GM23338 (cell line): ENCODE measurements at regions not wholly inside any gene's neighbourhood (a gene's known extent, or its start where the extent isn't known, plus 50 kb on each side); places are given as distances from the start of the nearest gene placed in this dataset.

Experiments used
- ATAC-seq: fragments of 200-7000 bp; cut with Tn5 transposase; 3 replicates; pipeline ENCODE4 v1.9.1; 2020
- DNase-seq: peaks from one replicate; pipeline ENCODE4 v3.0.0-alpha.2; 2015; ENCODE audit warnings: low spot score
- H2AFZ ChIP-seq: fragments of 200-600 bp; sonication (generic); 2 replicates; pipeline ENCODE4 v1.8.0; 2016; ENCODE audit warnings: antibody characterized with exemption, mild to moderate bottlenecking, moderate library complexity
- H3F3A ChIP-seq: fragments of 200-600 bp; sonication (generic); replicated peaks from 2 replicates; pipeline ENCODE4 v1.8.0; 2017; ENCODE audit warnings: antibody characterized with exemption, mixed run types, low read depth
- H3K27ac ChIP-seq: fragments of 200-600 bp; sonication (generic); 2 replicates; pipeline ENCODE4 v1.6.1; 2016; ENCODE audit warnings: low read depth
- H3K27me3 ChIP-seq: fragments of 200-600 bp; sonication (generic); 2 replicates; pipeline ENCODE4 v1.8.0; 2016; ENCODE audit warnings: mild to moderate bottlenecking, mixed run types, moderate library complexity; ENCODE audit not compliant: insufficient read depth
- H3K36me3 ChIP-seq: fragments of 200-600 bp; sonication (generic); 2 replicates; pipeline ENCODE4 v1.8.0; 2016; ENCODE audit warnings: mild to moderate bottlenecking; ENCODE audit not compliant: insufficient read depth
- H3K4me1 ChIP-seq: fragments of 200-600 bp; sonication (generic); 2 replicates; pipeline ENCODE4 v1.8.0; 2016; ENCODE audit warnings: mild to moderate bottlenecking, moderate library complexity; ENCODE audit not compliant: insufficient read depth
- H3K4me2 ChIP-seq: fragments of 200-600 bp; sonication (generic); 2 replicates; pipeline ENCODE4 v1.7.1; 2017; ENCODE audit warnings: mixed run types
- H3K4me3 ChIP-seq: fragments of 200-600 bp; sonication (generic); 2 replicates; pipeline ENCODE4 v1.6.1; 2016; ENCODE audit warnings: mixed run types
- H3K79me2 ChIP-seq: fragments of 200-600 bp; sonication (generic); replicated peaks from 2 replicates; pipeline ENCODE4 v1.8.0; 2017; ENCODE audit warnings: mild to moderate bottlenecking; ENCODE audit not compliant: insufficient read depth
- H3K9me2 ChIP-seq: fragments of 200-600 bp; sonication (generic); 2 replicates; pipeline ENCODE4 v1.8.0; 2017; ENCODE audit not compliant: insufficient read depth
- H4K20me1 ChIP-seq: fragments of 200-600 bp; sonication (generic); replicated peaks from 2 replicates; pipeline ENCODE4 v1.8.0; 2017; ENCODE audit warnings: mild to moderate bottlenecking; ENCODE audit not compliant: insufficient read depth
- H3K27ac Mint-ChIP-seq: 2 replicates; pipeline ENCODE4 v1.8.0; 2020; ENCODE audit warnings: inconsistent platforms, mild to moderate bottlenecking, moderate library complexity, mixed read lengths
- H3K27me3 Mint-ChIP-seq: 3 replicates; pipeline ENCODE4 v1.8.0; 2022; ENCODE audit warnings: low read depth, mild to moderate bottlenecking, moderate library complexity, mixed read lengths, inconsistent platforms; ENCODE audit not compliant: insufficient read depth, poor library complexity
- H3K36me3 Mint-ChIP-seq: 3 replicates; pipeline ENCODE4 v1.8.0; 2021; ENCODE audit warnings: low read depth, mild to moderate bottlenecking, inconsistent platforms, moderate library complexity, mixed read lengths
- H3K4me1 Mint-ChIP-seq: 3 replicates; pipeline ENCODE4 v1.8.0; 2020; ENCODE audit warnings: mild to moderate bottlenecking, inconsistent platforms, mixed read lengths
- H3K4me3 Mint-ChIP-seq: 3 replicates; pipeline ENCODE4 v1.8.0; 2021; ENCODE audit warnings: moderate library complexity, mild to moderate bottlenecking, inconsistent platforms, mixed read lengths
- H3K9me3 Mint-ChIP-seq: 3 replicates; pipeline ENCODE4 v1.8.0; 2020; ENCODE audit warnings: moderate library complexity, mild to moderate bottlenecking, inconsistent platforms, mixed read lengths
- EZH2 ChIP-seq: fragments of 200-600 bp; sonication (generic); IDR thresholded peaks from one replicate; pipeline ENCODE4 v1.8.0; 2017; ENCODE audit warnings: antibody characterized with exemption, mild to moderate bottlenecking, low read depth; ENCODE audit not compliant: unreplicated experiment
- EZH2phosphoT487 ChIP-seq: fragments of 200-600 bp; sonication (generic); IDR thresholded peaks from one replicate; pipeline ENCODE4 v1.8.1; 2018; ENCODE audit warnings: antibody characterized with exemption; ENCODE audit not compliant: unreplicated experiment
- JUNB ChIP-seq: IDR thresholded peaks from one replicate; pipeline ENCODE4 v1.6.1; 2016; ENCODE audit warnings: antibody characterized with exemption; ENCODE audit not compliant: unreplicated experiment
- NANOG ChIP-seq: IDR thresholded peaks from 2 replicates; pipeline ENCODE4 v1.6.1; 2016; ENCODE audit warnings: antibody characterized with exemption, borderline replicate concordance
- POLR2AphosphoS5 ChIP-seq: IDR thresholded peaks from 2 replicates; pipeline ENCODE4 v1.6.1; 2016; ENCODE audit warnings: antibody characterized with exemption, low read depth
- STAT1 ChIP-seq: IDR thresholded peaks from one replicate; pipeline ENCODE4 v1.6.1; 2016; ENCODE audit warnings: antibody characterized with exemption; ENCODE audit not compliant: unreplicated experiment
- ZNF114 ChIP-seq: fragments of 250-450 bp; sonication (Bioruptor Pico); IDR thresholded peaks from 2 replicates; pipeline ENCODE4 v1.5.0; 2020; ENCODE audit warnings: mild to moderate bottlenecking, moderate library complexity
- ZNF331 ChIP-seq: fragments of 250-450 bp; sonication (Bioruptor Pico); IDR thresholded peaks from 2 replicates; pipeline ENCODE4 v1.5.0; 2020; ENCODE audit warnings: low read depth, mild to moderate bottlenecking, moderate library complexity
- TF ChIP-seq, protein P1 (sequence below): IDR thresholded peaks from one replicate; pipeline ENCODE4 v1.6.1; 2018; ENCODE audit warnings: antibody characterized with exemption; ENCODE audit not compliant: unreplicated experiment
- TF ChIP-seq, protein P2 (sequence below): fragments of 250-450 bp; sonication (Bioruptor Pico); IDR thresholded peaks from 2 replicates; pipeline ENCODE4 v1.5.0; 2020; ENCODE audit warnings: mild to moderate bottlenecking, moderate library complexity
- TF ChIP-seq, protein P3 (sequence below): IDR thresholded peaks from 2 replicates; pipeline ENCODE4 v1.6.1; 2016; ENCODE audit warnings: antibody characterized with exemption
- TF ChIP-seq, protein P4 (sequence below), 2 experiments: fragments of 200-600 bp in 1 of 2; sonication (generic) in 1 of 2; conservative IDR thresholded peaks; 2 replicates each; pipeline versions ENCODE4 v1.5.1 to v1.6.1; 2016 to 2017; ENCODE audit warnings: antibody characterized with exemption in 2 of 2, low read depth in 2 of 2, mild to moderate bottlenecking in 2 of 2, moderate library complexity in 1 of 2

DNA sequence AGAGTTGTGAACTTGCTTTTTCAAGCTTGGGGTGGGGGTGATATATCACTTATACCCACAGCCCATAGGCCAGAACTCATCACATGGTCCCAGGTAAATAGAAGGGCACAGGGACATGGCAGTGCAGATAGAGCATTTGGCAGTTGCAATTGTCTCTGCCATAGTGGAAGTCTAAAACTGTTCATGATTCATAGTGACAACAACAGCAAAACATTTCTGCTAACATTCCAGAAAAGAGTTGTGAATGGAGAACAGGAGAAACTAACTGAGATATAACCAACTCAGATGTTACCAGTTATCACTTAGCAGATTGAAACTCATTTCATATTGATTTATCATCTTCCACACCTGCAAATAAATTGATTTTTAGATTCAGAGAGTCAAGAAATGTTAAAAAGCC is 278.6 kb upstream of the KYNU start:
- no peak overlapping the region for H3K27ac Mint-ChIP-seq
- no peak for ATAC-seq
- no peaks in the 10 kb centered on the region for H3K9me3 Mint-ChIP-seq

More for the DNA sequence above, 278.6 kb upstream of the KYNU start:
- Histone ChIP-seq H3K4me2 (no peak overlapping the region), H3K9me2 (0 out of 2 replicates have a peak, but pooled peaks cover 4% of the 10 kb centered on the region), H3K4me3 (no peak overlapping the region), H2AFZ (no peak overlapping the region), H3K27me3 (no peaks in the 10 kb centered on the region), H3F3A (no peaks in the 10 kb centered on the region), H3K36me3 (no peaks in the 10 kb centered on the region), H3K79me2 (no peaks in the 10 kb centered on the region), H3K4me1 (no peaks in the 10 kb centered on the region), H4K20me1 (no peaks in the 10 kb centered on the region), H3K27ac (no peak overlapping the region)
- DNase-seq, result no peak
- Mint-ChIP-seq H3K4me1 (no peaks in the 10 kb centered on the region), H3K4me3 (no peak overlapping the region), H3K27me3 (no peaks in the 10 kb centered on the region), H3K36me3 (no peaks in the 10 kb centered on the region)
- TF ChIP-seq ZNF331 (CRISPR knock-in tag) (no peak), JUNB (no peak), ZNF114 (CRISPR knock-in tag) (no peak), NANOG (no peak), EZH2 (no peak), POLR2AphosphoS5 (no peak), STAT1 (no peak), EZH2phosphoT487 (no peak)
- TF ChIP-seq, protein P1, sequence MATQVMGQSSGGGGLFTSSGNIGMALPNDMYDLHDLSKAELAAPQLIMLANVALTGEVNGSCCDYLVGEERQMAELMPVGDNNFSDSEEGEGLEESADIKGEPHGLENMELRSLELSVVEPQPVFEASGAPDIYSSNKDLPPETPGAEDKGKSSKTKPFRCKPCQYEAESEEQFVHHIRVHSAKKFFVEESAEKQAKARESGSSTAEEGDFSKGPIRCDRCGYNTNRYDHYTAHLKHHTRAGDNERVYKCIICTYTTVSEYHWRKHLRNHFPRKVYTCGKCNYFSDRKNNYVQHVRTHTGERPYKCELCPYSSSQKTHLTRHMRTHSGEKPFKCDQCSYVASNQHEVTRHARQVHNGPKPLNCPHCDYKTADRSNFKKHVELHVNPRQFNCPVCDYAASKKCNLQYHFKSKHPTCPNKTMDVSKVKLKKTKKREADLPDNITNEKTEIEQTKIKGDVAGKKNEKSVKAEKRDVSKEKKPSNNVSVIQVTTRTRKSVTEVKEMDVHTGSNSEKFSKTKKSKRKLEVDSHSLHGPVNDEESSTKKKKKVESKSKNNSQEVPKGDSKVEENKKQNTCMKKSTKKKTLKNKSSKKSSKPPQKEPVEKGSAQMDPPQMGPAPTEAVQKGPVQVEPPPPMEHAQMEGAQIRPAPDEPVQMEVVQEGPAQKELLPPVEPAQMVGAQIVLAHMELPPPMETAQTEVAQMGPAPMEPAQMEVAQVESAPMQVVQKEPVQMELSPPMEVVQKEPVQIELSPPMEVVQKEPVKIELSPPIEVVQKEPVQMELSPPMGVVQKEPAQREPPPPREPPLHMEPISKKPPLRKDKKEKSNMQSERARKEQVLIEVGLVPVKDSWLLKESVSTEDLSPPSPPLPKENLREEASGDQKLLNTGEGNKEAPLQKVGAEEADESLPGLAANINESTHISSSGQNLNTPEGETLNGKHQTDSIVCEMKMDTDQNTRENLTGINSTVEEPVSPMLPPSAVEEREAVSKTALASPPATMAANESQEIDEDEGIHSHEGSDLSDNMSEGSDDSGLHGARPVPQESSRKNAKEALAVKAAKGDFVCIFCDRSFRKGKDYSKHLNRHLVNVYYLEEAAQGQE, result no peak
- TF ChIP-seq, protein P2, sequence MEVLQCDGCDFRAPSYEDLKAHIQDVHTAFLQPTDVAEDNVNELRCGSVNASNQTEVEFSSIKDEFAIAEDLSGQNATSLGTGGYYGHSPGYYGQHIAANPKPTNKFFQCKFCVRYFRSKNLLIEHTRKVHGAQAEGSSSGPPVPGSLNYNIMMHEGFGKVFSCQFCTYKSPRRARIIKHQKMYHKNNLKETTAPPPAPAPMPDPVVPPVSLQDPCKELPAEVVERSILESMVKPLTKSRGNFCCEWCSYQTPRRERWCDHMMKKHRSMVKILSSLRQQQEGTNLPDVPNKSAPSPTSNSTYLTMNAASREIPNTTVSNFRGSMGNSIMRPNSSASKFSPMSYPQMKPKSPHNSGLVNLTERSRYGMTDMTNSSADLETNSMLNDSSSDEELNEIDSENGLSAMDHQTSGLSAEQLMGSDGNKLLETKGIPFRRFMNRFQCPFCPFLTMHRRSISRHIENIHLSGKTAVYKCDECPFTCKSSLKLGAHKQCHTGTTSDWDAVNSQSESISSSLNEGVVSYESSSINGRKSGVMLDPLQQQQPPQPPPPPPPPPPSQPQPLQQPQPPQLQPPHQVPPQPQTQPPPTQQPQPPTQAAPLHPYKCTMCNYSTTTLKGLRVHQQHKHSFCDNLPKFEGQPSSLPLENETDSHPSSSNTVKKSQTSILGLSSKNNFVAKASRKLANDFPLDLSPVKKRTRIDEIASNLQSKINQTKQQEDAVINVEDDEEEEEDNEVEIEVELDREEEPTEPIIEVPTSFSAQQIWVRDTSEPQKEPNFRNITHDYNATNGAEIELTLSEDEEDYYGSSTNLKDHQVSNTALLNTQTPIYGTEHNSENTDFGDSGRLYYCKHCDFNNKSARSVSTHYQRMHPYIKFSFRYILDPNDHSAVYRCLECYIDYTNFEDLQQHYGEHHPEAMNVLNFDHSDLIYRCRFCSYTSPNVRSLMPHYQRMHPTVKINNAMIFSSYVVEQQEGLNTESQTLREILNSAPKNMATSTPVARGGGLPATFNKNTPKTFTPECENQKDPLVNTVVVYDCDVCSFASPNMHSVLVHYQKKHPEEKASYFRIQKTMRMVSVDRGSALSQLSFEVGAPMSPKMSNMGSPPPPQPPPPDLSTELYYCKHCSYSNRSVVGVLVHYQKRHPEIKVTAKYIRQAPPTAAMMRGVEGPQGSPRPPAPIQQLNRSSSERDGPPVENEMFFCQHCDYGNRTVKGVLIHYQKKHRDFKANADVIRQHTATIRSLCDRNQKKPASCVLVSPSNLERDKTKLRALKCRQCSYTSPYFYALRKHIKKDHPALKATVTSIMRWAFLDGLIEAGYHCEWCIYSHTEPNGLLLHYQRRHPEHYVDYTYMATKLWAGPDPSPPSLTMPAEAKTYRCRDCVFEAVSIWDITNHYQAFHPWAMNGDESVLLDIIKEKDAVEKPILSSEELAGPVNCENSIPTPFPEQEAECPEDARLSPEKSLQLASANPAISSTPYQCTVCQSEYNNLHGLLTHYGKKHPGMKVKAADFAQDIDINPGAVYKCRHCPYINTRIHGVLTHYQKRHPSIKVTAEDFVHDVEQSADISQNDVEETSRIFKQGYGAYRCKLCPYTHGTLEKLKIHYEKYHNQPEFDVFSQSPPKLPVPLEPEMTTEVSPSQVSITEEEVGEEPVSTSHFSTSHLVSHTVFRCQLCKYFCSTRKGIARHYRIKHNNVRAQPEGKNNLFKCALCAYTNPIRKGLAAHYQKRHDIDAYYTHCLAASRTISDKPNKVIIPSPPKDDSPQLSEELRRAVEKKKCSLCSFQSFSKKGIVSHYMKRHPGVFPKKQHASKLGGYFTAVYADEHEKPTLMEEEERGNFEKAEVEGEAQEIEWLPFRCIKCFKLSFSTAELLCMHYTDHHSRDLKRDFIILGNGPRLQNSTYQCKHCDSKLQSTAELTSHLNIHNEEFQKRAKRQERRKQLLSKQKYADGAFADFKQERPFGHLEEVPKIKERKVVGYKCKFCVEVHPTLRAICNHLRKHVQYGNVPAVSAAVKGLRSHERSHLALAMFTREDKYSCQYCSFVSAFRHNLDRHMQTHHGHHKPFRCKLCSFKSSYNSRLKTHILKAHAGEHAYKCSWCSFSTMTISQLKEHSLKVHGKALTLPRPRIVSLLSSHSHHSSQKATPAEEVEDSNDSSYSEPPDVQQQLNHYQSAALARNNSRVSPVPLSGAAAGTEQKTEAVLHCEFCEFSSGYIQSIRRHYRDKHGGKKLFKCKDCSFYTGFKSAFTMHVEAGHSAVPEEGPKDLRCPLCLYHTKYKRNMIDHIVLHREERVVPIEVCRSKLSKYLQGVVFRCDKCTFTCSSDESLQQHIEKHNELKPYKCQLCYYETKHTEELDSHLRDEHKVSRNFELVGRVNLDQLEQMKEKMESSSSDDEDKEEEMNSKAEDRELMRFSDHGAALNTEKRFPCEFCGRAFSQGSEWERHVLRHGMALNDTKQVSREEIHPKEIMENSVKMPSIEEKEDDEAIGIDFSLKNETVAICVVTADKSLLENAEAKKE (CRISPR knock-in tag), result no peak
- TF ChIP-seq, protein P3, sequence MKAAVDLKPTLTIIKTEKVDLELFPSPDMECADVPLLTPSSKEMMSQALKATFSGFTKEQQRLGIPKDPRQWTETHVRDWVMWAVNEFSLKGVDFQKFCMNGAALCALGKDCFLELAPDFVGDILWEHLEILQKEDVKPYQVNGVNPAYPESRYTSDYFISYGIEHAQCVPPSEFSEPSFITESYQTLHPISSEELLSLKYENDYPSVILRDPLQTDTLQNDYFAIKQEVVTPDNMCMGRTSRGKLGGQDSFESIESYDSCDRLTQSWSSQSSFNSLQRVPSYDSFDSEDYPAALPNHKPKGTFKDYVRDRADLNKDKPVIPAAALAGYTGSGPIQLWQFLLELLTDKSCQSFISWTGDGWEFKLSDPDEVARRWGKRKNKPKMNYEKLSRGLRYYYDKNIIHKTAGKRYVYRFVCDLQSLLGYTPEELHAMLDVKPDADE, result no peak
- TF ChIP-seq, protein P4, sequence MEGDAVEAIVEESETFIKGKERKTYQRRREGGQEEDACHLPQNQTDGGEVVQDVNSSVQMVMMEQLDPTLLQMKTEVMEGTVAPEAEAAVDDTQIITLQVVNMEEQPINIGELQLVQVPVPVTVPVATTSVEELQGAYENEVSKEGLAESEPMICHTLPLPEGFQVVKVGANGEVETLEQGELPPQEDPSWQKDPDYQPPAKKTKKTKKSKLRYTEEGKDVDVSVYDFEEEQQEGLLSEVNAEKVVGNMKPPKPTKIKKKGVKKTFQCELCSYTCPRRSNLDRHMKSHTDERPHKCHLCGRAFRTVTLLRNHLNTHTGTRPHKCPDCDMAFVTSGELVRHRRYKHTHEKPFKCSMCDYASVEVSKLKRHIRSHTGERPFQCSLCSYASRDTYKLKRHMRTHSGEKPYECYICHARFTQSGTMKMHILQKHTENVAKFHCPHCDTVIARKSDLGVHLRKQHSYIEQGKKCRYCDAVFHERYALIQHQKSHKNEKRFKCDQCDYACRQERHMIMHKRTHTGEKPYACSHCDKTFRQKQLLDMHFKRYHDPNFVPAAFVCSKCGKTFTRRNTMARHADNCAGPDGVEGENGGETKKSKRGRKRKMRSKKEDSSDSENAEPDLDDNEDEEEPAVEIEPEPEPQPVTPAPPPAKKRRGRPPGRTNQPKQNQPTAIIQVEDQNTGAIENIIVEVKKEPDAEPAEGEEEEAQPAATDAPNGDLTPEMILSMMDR (conservative IDR thresholded peaks at IDR 0.05; ENCODE audit: low read depth in 2 of 2), result no peak
